ENCODE measurements at regions not wholly inside any gene's neighbourhood (a gene's known extent, or its start where the extent isn't known, plus 50 kb on each side); places are given as distances from the start of the nearest gene placed in this dataset.
A peak's percentile ranks its signal among the peaks of the same experiment; 100 is the strongest.

GRCh38 chr12:65631621-65632111 lies 192.6 kb upstream of the HMGA2 start:
- no peak overlapping the region for H3K4me3 ChIP-seq (ENCODE audit: low read depth, poor library complexity, severe bottlenecking)
- TF ChIP-seq POLR2A (IDR thresholded peaks at IDR 0.05) (no peak), CTCF (IDR thresholded peaks at IDR 0.05) (no peak)

GRCh38 chr12:65632131-65632855 lies 192.0 kb upstream of the HMGA2 start:
- intact Hi-C loops (cut with DNase I; ENCODE audit: low total_unique reads), result no loop called here
- no peak for TF ChIP-seq CTCF (IDR thresholded peaks at IDR 0.05)
- no peak for TF ChIP-seq POLR2A (IDR thresholded peaks at IDR 0.05)
- 72 to 81% methylated on average over 5 of the region's 5 CpGs for WGBS, 2 donors
- no peak overlapping the region for H3K4me3 ChIP-seq (ENCODE audit: low read depth, poor library complexity, severe bottlenecking)
- no peak for DNase-seq (ENCODE audit: low spot score in 2 of 2)

More at GRCh38 chr12:65631621-65632111, 192.6 kb upstream of the HMGA2 start:
- DNase-seq (ENCODE audit: low spot score in 2 of 2), result peak in 1 of 2 donors; percentile 83
- WGBS, 2 donors, result 20 to 24% methylated on average over 8 of the region's 8 CpGs
- intact Hi-C loops (cut with DNase I; ENCODE audit: low total_unique reads), result no loop called here

GRCh38 chr12:65634061-65634460 lies 190.2 kb upstream of the HMGA2 start:
- WGBS, 2 donors, result 58 to 61% methylated on average over 3 of the region's 3 CpGs
- intact Hi-C loops (cut with DNase I; ENCODE audit: low total_unique reads), result no loop called here
- no peak overlapping the region for H3K4me3 ChIP-seq (ENCODE audit: low read depth, poor library complexity, severe bottlenecking)
- TF ChIP-seq CTCF (IDR thresholded peaks at IDR 0.05) (no peak), POLR2A (IDR thresholded peaks at IDR 0.05) (no peak)
- DNase-seq (ENCODE audit: low spot score in 2 of 2), result no peak

GRCh38 chr12:65634626-65635331 lies 189.5 kb upstream of the HMGA2 start:
- 75 to 79% methylated on average over 6 of the region's 6 CpGs for WGBS, 2 donors
- intact Hi-C loops (cut with DNase I; ENCODE audit: low total_unique reads), result no loop called here
- TF ChIP-seq CTCF (IDR thresholded peaks at IDR 0.05) (no peak), POLR2A (IDR thresholded peaks at IDR 0.05) (no peak)
- H3K4me3 ChIP-seq (ENCODE audit: low read depth, poor library complexity, severe bottlenecking), result no peak overlapping the region
- no peak for DNase-seq (ENCODE audit: low spot score in 2 of 2)

- no peak overlapping the region for H3K4me3 ChIP-seq (ENCODE audit: low read depth, poor library complexity, severe bottlenecking)
- DNase-seq (ENCODE audit: low spot score in 2 of 2), result no peak
- TF ChIP-seq POLR2A (IDR thresholded peaks at IDR 0.05) (no peak), CTCF (IDR thresholded peaks at IDR 0.05) (no peak)
- intact Hi-C loops (cut with DNase I; ENCODE audit: low total_unique reads), result no loop called here
- WGBS, 2 donors, result 90 to 91% methylated on average over 1 of the region's 1 CpG
These were observed 187.8 kb upstream of the HMGA2 start for GRCh38 chr12:65636436-65636835.
